Smooth muscle cell (in vitro differentiated cells): ENCODE measurements at regions not wholly inside any gene's neighbourhood (a gene's known extent, or its start where the extent isn't known, plus 50 kb on each side); places are given as distances from the start of the nearest gene placed in this dataset.

Source experiments
- DNase-seq: peaks from one replicate; lab custom pipeline; 2025; ENCODE audit not compliant: unreplicated experiment; lab: John Stamatoyannopoulos, UW
- H2AFZ ChIP-seq: fragments of 200-600 bp; sonication (generic); 2 replicates; pipeline ENCODE4 v1.6.0; 2016; ENCODE audit warnings: antibody characterized with exemption, low read depth, mild to moderate bottlenecking
- H3F3A ChIP-seq: fragments of 200-600 bp; sonication (generic); 2 replicates; pipeline ENCODE4 v1.6.0; 2017; ENCODE audit warnings: antibody characterized with exemption, low read depth
- H3K27ac ChIP-seq: fragments of 200-600 bp; sonication (generic); 2 replicates; pipeline ENCODE4 v1.5.1; 2016; ENCODE audit warnings: low read depth, mild to moderate bottlenecking
- H3K27me3 ChIP-seq: fragments of 200-600 bp; sonication (generic); 2 replicates; pipeline ENCODE4 v1.6.1; 2016; ENCODE audit warnings: low read depth, mild to moderate bottlenecking
- H3K36me3 ChIP-seq: fragments of 200-600 bp; sonication (generic); 2 replicates; pipeline ENCODE4 v1.5.1; 2016; ENCODE audit warnings: low read depth
- H3K4me1 ChIP-seq: fragments of 200-600 bp; sonication (generic); 2 replicates; pipeline ENCODE4 v1.5.1; 2016; ENCODE audit warnings: low read depth
- H3K4me2 ChIP-seq: fragments of 200-600 bp; sonication (generic); 2 replicates; pipeline ENCODE4 v1.6.0; 2016; ENCODE audit warnings: mild to moderate bottlenecking
- H3K4me3 ChIP-seq: fragments of 200-600 bp; sonication (generic); 2 replicates; pipeline ENCODE4 v1.5.1; 2016; ENCODE audit warnings: mild to moderate bottlenecking
- H3K79me2 ChIP-seq: fragments of 200-600 bp; sonication (generic); 2 replicates; pipeline ENCODE4 v1.6.0; 2016; ENCODE audit warnings: low read depth, mild to moderate bottlenecking
- H3K9ac ChIP-seq: fragments of 200-600 bp; sonication (generic); 2 replicates; pipeline ENCODE4 v1.6.0; 2016; ENCODE audit warnings: low read depth
- H3K9me3 ChIP-seq: fragments of 200-600 bp; sonication (generic); replicated peaks from 2 replicates; pipeline ENCODE4 v1.5.1; 2016; ENCODE audit warnings: low read depth
- H4K20me1 ChIP-seq: fragments of 200-600 bp; sonication (generic); 2 replicates; pipeline ENCODE4 v1.6.0; 2016; ENCODE audit warnings: low read depth
- WGBS: methylation state at CpG from one replicate; pipeline ENCODE4 v1.1.7; 2016; ENCODE audit warnings: low lambda C conversion rate; 5-methylcytosine and 5-hydroxymethylcytosine counted together
- TF ChIP-seq, protein P1 (sequence below): fragments of 200-600 bp; sonication (generic); IDR thresholded peaks from 2 replicates; pipeline ENCODE4 v1.5.1; 2017; ENCODE audit warnings: borderline replicate concordance, mild to moderate bottlenecking, antibody characterized with exemption; ENCODE audit not compliant: insufficient read depth, poor library complexity, severe bottlenecking

DNA sequence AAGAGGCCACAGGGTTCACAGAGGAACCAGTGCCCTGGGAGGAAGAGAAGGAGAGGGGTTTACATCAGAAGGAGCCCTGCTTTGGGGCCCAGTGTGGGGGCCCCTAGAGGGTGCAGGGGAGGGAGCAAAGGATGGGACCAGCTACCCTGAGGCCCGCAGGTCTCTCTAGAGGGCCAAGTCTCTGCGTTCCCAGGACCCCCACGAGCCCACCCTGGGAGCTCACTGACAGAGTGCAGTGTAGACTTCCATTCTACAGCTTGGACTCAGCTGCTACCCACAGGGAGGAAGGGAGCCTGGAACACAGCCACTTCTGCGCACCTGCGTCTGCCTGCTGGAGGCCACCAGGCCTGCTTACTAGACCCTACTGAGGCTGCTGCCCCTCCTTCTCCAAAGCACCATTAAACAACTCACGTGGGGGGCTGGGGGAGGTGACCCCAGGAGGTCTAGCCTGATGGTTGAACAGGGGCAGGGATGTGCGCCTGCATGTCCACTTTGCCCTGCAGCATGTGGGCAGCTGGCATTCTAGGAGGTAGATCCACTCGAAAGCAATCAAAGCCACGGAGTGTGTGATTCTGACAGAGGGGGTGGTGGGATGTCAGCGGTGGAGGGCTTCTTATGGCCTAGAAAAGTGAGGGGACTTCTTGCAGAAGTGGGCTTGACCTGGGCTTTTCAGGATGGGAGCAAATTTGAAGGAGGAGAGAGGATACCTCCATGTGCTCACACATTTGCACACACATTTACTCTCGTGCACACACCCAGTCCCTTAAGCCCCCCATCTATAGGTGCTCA, 90.2 kb downstream of the ZFP36L2 start:
- no peak overlapping the region for H3K27ac ChIP-seq
- no peak overlapping the region for H3K9ac ChIP-seq
- TF ChIP-seq, protein P1, sequence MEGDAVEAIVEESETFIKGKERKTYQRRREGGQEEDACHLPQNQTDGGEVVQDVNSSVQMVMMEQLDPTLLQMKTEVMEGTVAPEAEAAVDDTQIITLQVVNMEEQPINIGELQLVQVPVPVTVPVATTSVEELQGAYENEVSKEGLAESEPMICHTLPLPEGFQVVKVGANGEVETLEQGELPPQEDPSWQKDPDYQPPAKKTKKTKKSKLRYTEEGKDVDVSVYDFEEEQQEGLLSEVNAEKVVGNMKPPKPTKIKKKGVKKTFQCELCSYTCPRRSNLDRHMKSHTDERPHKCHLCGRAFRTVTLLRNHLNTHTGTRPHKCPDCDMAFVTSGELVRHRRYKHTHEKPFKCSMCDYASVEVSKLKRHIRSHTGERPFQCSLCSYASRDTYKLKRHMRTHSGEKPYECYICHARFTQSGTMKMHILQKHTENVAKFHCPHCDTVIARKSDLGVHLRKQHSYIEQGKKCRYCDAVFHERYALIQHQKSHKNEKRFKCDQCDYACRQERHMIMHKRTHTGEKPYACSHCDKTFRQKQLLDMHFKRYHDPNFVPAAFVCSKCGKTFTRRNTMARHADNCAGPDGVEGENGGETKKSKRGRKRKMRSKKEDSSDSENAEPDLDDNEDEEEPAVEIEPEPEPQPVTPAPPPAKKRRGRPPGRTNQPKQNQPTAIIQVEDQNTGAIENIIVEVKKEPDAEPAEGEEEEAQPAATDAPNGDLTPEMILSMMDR, result no peak
- no peak overlapping the region for H3K4me2 ChIP-seq
- peaks cover 32% of the 10 kb centered on the region for H3K4me1 ChIP-seq
- 92% methylated on average over 10 of the region's 11 CpGs for WGBS
- no peak for DNase-seq
- H3K79me2 ChIP-seq, result no peaks in the 10 kb centered on the region
- peaks cover 4% of the 10 kb centered on the region for H3F3A ChIP-seq
- H2AFZ ChIP-seq, result no peak overlapping the region
- no peaks in the 10 kb centered on the region for H4K20me1 ChIP-seq
- no peak overlapping the region for H3K4me3 ChIP-seq
- H3K27me3 ChIP-seq, result no peaks in the 10 kb centered on the region
- no peaks in the 10 kb centered on the region for H3K36me3 ChIP-seq
- no peaks in the 10 kb centered on the region for H3K9me3 ChIP-seq

DNA sequence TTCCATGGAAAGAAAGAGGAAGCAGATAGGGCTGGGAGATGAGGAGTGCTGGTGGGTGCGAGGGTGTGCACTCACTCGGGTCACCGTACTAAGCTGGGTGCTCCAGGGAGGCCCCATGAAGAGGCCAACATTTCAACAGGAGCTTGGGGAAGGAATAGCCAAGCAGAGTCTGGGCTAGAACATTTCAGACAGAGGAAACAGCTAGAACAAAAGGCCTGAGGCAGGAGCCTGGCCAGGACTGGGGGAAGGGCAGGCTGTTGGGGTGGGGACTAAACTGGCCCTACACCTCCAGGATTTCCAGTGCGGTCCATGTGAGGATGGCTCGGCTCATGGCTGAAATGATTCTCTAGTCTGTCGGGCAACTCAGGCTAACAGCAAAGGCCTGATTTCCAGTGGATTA, 90.8 kb downstream of the ZFP36L2 start:
- no peak overlapping the region for H2AFZ ChIP-seq
- H3K79me2 ChIP-seq, result no peaks in the 10 kb centered on the region
- no peak for DNase-seq
- H3F3A ChIP-seq, result peaks cover 4% of the 10 kb centered on the region
- no peak overlapping the region for H3K4me2 ChIP-seq
- TF ChIP-seq, protein P1, result no peak
- H3K4me1 ChIP-seq, result peaks cover 36% of the 10 kb centered on the region
- H3K9me3 ChIP-seq, result no peaks in the 10 kb centered on the region
- H3K36me3 ChIP-seq, result no peaks in the 10 kb centered on the region
- H3K4me3 ChIP-seq, result no peak overlapping the region
- 81% methylated on average over 6 of the region's 6 CpGs for WGBS
- H3K27me3 ChIP-seq, result no peaks in the 10 kb centered on the region
- no peak overlapping the region for H3K27ac ChIP-seq
- no peak overlapping the region for H3K9ac ChIP-seq
- H4K20me1 ChIP-seq, result no peaks in the 10 kb centered on the region

DNA sequence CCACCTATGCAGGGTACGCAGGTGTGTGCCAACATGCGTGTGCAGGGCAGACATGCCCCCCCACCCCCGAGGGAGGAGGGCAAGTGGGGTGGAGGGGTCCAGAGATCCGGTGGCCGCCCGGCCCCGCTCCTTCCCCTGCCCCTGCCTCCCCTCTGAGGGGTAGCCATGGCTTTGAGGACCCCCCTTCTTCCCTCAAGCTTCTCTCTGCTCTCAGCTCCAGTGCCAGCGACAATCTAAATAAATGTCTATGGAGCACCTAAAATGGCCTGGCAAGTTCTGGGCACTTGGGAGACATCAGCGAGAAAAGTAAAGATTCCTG, 91.9 kb downstream of the ZFP36L2 start:
- DNase-seq, result no peak
- TF ChIP-seq, protein P1, result no peak
- Histone ChIP-seq H3K4me2 (no peak overlapping the region), H3K27ac (no peak overlapping the region), H3K79me2 (no peaks in the 10 kb centered on the region), H4K20me1 (no peaks in the 10 kb centered on the region), H2AFZ (no peak overlapping the region), H3F3A (peaks cover 11% of the 10 kb centered on the region), H3K9ac (no peak overlapping the region), H3K4me3 (no peak overlapping the region), H3K9me3 (no peaks in the 10 kb centered on the region), H3K36me3 (no peaks in the 10 kb centered on the region), H3K4me1 (peaks cover 47% of the 10 kb centered on the region), H3K27me3 (no peaks in the 10 kb centered on the region)
- 95% methylated on average over 5 of the region's 9 CpGs for WGBS
